ENCODE measurements at regions not wholly inside any gene's neighbourhood (a gene's known extent, or its start where the extent isn't known, plus 50 kb on each side); places are given as distances from the start of the nearest gene placed in this dataset.
A peak's percentile ranks its signal among the peaks of the same experiment; 100 is the strongest.

DNA sequence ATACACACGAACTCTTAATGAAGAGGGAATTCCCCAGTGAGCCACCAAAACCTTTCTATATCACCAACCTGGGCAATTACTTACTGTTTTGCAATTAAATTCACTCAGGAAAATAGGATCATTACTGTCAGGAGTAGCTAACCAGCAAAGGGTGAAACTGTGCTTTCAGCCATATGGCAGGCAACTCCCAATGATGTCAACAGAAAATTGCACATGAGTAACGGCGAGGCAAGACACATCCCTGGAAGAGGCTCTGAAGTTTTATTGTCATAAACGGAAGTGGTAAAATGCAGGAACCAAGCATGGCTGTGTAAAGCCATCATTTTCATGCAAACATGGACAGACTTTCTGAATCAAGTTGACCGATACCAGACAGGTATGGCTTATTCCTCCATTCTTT, 548.9 kb upstream of the AUTS2 start:
- Histone ChIP-seq H2BK120ac (replicated peaks; ENCODE audit: low read depth, low read length) (no peak overlapping the region), H3K36me3 (ENCODE audit: control insufficient read depth in 2 of 4, insufficient read depth in 4 of 4, low read length in 3 of 4) (no peaks in the 10 kb centered on the region), H4K8ac (ENCODE audit: extremely low read depth, insufficient read depth, low read length) (no peak overlapping the region), H3K9ac (replicated peaks in 1 of 4; ENCODE audit: extremely low read depth in 1 of 4, low read depth in 3 of 4, low read length in 3 of 4) (no peak overlapping the region), H4K91ac (replicated peaks; ENCODE audit: insufficient read length, low read length) (no peak overlapping the region), H4K20me1 (replicated peaks in 1 of 2; ENCODE audit: control insufficient read depth in 1 of 2, insufficient read depth in 2 of 2, low read length in 2 of 2) (no peaks in the 10 kb centered on the region), H3K27me3 (replicated peaks in 1 of 4; ENCODE audit: control insufficient read depth in 3 of 4, extremely low read depth in 1 of 4, insufficient read depth in 3 of 4, low read length in 3 of 4) (no peaks in the 10 kb centered on the region), H3K27ac (ENCODE audit: low read depth, low read length) (no peak overlapping the region), H3K79me2 (ENCODE audit: control insufficient read depth in 1 of 2, insufficient read depth in 2 of 2, low read length in 2 of 2) (no peaks in the 10 kb centered on the region), H4K5ac (ENCODE audit: insufficient read length, low read depth, low read length) (no peak overlapping the region), H3K4ac (replicated peaks; ENCODE audit: insufficient read length, low read depth, low read length) (no peak overlapping the region), H3K23me2 (ENCODE audit: low read depth, low read length) (no peaks in the 10 kb centered on the region), H2BK12ac (ENCODE audit: low read depth, low read length) (no peak overlapping the region), H2BK5ac (ENCODE audit: low read depth, low read length) (no peak overlapping the region), H2BK15ac (ENCODE audit: low read length) (no peak overlapping the region), H3K9me3 (ENCODE audit: insufficient read depth in 2 of 2, low read depth in 1 of 2, low read length in 1 of 2) (no peaks in the 10 kb centered on the region), H2AFZ (ENCODE audit: low read length) (no peak overlapping the region), H3K4me3 (ENCODE audit: extremely low read depth in 1 of 4, insufficient read depth in 2 of 4, low read depth in 3 of 4, low read length in 4 of 4) (no peak overlapping the region), H3K23ac (ENCODE audit: insufficient read length) (no peak overlapping the region), H3K4me1 (replicated peaks in 1 of 4; ENCODE audit: control insufficient read depth in 3 of 4, insufficient read depth in 4 of 4, low read length in 3 of 4) (no peaks in the 10 kb centered on the region; a peak in 1 of 7 replicates), H3K4me2 (ENCODE audit: insufficient read depth in 1 of 2, low read depth in 2 of 2, low read length in 2 of 2) (no peak overlapping the region), H3K14ac (ENCODE audit: insufficient read length) (no peak overlapping the region), H2BK20ac (ENCODE audit: low read length) (no peak overlapping the region), H3K56ac (replicated peaks; ENCODE audit: insufficient read length, low read depth, low read length) (no peak overlapping the region), H3K18ac (ENCODE audit: extremely low read depth, low read length) (no peak overlapping the region), H3K79me1 (ENCODE audit: low read depth, low read length) (no peaks in the 10 kb centered on the region), H2AK5ac (ENCODE audit: low read depth, low read length) (no peak overlapping the region)
- no peak for FAIRE-seq
- CTCF ChIA-PET (ENCODE audit: partially characterized antibody), result interaction anchor here (1.0 kb wide), 1 partner anchor 18 kb away, joined by 5 read pairs; no protein-coding TSS in a partner anchor
- peak in 1 of 2 experiments; percentile 10 for DNase-seq (ENCODE audit: low read depth in 1 of 2, low spot score in 2 of 2)
- POLR2A ChIA-PET (ENCODE audit: partially characterized antibody), result interaction anchor here (0.5 kb wide), 1 partner anchor 1188 kb away, joined by 3 read pairs; no protein-coding TSS in a partner anchor
- 89% methylated on average over 5 of the region's 5 CpGs; no CpG with 5 or more reads in 1 of the 2 experiments for WGBS, 2 experiments (ENCODE audit: extremely low coverage in 1 of 2, insufficient coverage in 1 of 2, insufficient read length in 1 of 2, insufficient replicate concordance in 2 of 2, low coverage in 1 of 2, low lambda C conversion rate in 2 of 2, missing lambda C conversion rate in 1 of 2)
- TF ChIP-seq, protein P1, sequence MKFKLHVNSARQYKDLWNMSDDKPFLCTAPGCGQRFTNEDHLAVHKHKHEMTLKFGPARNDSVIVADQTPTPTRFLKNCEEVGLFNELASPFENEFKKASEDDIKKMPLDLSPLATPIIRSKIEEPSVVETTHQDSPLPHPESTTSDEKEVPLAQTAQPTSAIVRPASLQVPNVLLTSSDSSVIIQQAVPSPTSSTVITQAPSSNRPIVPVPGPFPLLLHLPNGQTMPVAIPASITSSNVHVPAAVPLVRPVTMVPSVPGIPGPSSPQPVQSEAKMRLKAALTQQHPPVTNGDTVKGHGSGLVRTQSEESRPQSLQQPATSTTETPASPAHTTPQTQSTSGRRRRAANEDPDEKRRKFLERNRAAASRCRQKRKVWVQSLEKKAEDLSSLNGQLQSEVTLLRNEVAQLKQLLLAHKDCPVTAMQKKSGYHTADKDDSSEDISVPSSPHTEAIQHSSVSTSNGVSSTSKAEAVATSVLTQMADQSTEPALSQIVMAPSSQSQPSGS (IDR thresholded peaks at IDR 0.05; ENCODE audit: low read length), result no peak
- TF ChIP-seq BCL11A (IDR thresholded peaks at IDR 0.05; ENCODE audit: low read depth in 2 of 2, low read length in 2 of 2) (no peak), CEBPB (IDR thresholded peaks at IDR 0.05; ENCODE audit: low read depth, low read length) (no peak)

All from H1 (cell line).